GM12864 (cell line): ENCODE measurements at regions not wholly inside any gene's neighbourhood (a gene's known extent, or its start where the extent isn't known, plus 50 kb on each side); places are given as distances from the start of the nearest gene placed in this dataset.

ENCODE experiments used
- DNase-seq: peaks from one replicate; pipeline ENCODE4 v3.0.0-alpha.2; 2011; ENCODE audit warnings: low read depth
- H3K4me3 ChIP-seq: 2 replicates; pipeline ENCODE4 v1.5.1; 2011; ENCODE audit warnings: mild to moderate bottlenecking, low read depth, low read length, control low read depth
- CTCF ChIP-seq: IDR thresholded peaks from 2 replicates; pipeline ENCODE4 v1.5.1; 2011; ENCODE audit warnings: low read depth, mild to moderate bottlenecking, moderate library complexity, low read length, control low read depth, inconsistent platforms; ENCODE audit errors: missing control alignments

DNA sequence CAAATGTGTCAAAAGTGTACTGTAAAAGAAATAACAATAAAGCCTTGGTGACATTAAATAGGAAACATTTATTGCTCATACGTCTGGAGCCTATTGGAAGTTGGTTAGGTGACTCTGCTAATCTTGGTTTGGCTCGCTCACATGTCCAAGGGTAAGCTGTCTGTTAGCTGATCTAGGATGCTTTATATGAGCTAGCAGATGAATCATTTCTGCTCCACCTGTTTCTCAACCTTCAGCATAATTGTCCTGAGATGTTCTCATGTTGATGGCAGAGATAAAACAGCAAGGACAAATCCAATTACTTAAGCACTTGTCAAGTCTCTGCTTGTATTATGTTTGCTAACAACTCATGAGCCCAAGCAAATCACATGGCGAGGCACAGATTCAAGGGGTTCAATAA lies 56.0 kb upstream of the CD53 start:
- no peak for DNase-seq
- no peak overlapping the region for H3K4me3 ChIP-seq
- no peak for TF ChIP-seq CTCF

- TF ChIP-seq CTCF, result no peak
- no peak for DNase-seq
- H3K4me3 ChIP-seq, result no peak overlapping the region
Measured at GRCh38 chr1:110811529-110811928, 61.4 kb upstream of the CD53 start.

DNA sequence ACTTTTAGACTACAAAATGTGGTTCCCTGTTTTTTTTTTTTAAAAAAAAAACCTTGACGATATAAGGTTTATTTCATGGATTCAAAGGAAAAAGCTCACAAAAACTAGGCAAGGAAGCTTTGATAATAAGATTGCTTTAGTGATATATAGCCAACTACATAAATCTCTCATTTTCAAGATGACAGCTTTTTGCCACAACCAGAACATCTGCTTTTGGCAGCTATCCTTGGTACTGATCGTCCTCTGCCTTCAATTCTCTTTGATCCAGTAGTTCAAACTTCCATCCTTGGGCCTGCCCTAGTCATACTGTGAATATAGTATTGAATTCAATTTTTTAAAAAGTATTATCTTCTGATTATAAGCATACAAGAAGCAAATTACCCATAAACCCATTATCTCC lies 72.9 kb upstream of the CD53 start:
- no peak overlapping the region for H3K4me3 ChIP-seq
- TF ChIP-seq CTCF, result no peak
- DNase-seq, result no peak

- TF ChIP-seq CTCF, result no peak
- no peak for DNase-seq
- no peak overlapping the region for H3K4me3 ChIP-seq
Measured at GRCh38 chr1:110798691-110799256, 74.2 kb upstream of the CD53 start.

DNA sequence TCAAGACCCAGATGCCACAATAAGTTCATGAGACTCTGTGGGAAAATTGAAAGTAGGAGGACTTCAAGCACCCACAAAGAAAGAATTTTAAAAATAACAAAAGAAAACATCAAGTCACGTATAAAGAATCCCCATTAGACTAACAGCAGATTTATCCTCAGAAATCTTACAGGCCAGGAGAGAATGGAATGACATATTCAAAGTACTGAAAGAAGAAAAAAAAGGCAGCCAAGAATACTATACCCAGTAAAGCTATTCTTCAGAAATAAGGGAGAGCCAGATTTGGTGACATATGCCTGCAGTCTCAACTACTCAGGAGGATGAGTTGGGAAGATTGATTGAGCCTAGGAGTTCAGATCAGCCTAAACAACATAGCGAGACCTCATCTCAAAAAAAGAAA lies 84.3 kb upstream of the CD53 start:
- no peak overlapping the region for H3K4me3 ChIP-seq
- no peak for TF ChIP-seq CTCF
- DNase-seq, result no peak

DNA sequence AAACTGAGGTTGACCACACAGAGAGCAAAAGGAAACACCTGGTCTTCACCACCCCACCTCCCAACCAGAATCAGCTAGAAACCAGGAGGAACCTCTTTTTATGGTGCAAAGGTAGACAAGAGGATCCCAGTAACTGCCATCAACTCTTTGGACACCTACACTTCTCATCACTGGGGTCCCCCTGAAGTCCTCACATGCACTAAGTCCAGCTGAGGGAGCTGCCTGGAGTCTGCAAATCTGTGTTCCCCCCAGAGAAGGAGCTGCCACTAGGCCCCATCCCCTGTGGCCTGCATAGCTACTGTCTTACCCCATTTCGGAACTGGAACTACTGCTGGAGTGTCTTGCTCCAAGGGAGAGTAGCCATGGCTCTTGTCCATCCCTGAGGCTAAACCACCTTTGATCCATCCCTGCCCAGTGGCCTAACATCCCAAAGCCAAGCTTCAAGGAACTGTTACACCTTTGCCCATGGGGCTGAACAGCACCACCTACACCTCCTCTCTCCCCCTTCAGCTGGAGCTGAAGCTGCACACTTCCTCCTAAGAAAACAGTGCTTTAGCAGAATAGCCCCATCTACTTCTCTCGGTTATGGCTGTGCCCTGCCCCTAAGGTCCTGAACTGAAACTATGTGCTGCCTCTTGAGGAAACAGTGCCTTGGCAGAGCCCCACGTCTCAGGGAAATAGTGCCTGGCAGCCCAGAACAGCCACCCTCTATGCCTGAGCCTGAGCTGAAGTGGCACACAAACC lies 85.4 kb upstream of the CD53 start:
- peak; percentile 18 for TF ChIP-seq CTCF
- peak; percentile 85 for DNase-seq
- H3K4me3 ChIP-seq, result peak overlapping the region; percentile 13

GRCh38 chr1:110786802-110787327 lies 86.1 kb upstream of the CD53 start:
- peak overlapping the region; percentile 32 for H3K4me3 ChIP-seq
- TF ChIP-seq CTCF, result no peak
- DNase-seq, result no peak
